ENCODE measurements at regions not wholly inside any gene's neighbourhood (a gene's known extent, or its start where the extent isn't known, plus 50 kb on each side); places are given as distances from the start of the nearest gene placed in this dataset.

DNA sequence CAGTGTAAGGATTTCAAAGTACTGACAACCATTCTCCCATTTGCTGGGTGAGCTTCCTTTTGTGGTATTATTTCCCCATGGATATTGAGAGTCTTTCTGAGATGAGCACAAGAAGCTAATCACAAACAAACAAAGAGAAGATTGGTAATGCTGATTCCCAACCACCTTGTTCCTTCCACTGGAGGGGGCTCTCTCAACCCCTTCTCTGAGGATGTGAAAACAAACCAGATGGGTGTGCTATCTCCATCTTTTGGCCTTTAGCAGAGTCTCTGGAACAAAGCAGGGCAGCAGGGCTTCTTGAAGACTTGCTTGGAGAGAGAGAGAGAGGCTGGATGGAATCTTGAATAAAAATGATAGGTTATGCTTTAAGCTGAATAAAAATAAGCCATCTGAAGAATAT, 576.7 kb upstream of the ZNF462 start:
- DNase-seq: peak; percentile 79

DNA sequence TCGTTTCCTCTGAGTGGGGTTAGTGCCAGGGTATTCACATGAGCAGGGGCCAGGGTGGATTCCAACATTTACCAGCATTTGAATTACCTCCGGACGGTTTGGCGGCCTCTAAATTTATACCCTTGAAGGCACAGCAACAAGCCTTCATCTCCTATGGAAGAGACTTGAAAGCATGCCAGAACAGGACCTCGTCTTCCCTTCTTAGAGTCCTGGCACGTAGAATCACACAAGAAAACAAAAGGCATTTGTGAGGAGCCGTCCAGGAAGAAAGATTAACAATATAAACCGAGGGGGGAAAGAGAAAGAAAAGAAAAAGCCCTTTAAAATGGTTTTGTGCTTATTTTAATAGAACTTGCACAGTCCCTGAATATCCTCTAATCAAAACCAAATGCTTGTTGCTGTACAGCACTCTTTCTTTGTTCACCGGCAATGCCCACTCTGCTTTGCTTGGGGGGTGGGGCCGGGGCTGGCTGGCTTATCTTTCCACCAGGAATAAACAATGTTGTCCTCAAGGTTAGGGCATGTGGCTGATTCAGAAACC, 575.8 kb upstream of the ZNF462 start:
- peak; percentile 33 for DNase-seq

DNA sequence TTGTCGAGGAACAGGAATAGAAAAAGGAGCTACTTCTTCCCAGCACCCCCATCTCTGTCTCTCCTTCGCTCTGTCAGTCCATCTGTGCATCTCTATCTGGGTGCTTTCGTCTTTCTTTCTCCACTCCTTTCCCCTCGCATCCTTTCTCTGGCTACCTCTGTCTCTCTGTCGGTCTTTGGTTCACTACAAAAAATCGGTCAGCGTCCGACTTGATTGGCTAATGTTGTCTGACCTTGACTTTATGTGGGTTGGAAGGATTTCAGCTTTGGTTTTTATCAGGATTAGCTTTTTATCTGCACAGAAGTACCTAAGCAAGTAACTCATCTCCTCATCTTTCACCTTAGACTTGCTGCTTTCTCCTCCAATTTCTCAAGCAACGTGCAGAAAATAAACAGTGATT, 575.2 kb upstream of the ZNF462 start:
- no peak for DNase-seq

DNA sequence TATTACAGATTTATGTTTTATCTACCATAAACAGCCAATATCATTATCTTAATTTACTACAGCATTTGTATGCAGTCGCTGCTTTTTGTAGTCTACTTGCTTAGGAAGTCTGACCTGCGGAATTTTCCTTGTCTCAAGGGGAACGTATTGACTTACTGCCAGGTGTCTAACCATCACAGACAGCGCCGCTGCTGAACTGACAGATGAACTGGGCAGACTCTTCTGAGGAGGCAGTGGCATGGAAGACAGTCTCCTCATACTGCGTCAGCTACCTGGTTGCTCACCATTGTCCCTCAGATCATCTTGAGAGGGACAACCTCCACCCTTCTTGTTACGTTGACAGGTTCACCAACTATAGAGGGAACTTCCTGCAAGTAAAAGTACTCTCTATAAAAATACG, 574.3 kb upstream of the ZNF462 start:
- DNase-seq: no peak

DNA sequence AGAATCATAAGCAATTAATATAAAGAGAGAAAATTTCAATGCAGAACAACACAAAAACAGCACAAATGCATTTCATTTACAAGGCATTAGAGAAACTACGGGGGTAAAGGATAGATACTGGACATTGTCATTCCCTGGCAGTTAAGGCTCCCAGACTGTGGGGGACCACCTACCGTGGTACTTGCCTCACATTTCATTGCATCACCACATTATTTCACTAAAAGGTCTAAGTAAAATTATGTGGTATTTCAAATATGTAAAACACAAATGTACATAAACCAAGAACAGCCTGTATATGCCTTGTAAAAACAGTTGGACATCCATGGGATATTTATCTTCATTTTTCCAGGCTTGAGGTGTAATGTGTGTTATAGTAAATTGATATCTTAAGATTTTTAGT, 571.2 kb upstream of the ZNF462 start:
- DNase-seq: no peak

DNA sequence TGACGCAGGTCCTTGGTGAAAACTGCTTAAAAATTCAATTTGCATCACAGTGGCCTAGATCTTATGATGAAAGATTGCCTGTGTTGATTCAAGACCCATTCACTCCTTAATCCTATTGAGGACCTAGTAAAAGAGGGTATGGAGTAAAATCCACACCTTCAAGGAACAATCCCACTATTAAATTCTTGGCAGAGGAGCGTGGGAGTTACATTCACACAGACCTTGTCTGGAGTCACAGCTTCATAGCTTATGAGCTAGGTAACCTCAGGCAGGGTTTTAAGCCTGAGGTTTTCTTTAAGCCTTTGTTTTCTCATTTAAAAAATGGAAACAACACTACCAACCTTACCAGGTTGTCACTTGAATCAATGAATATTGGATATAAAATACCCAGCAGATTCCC, 566.5 kb upstream of the ZNF462 start:
- DNase-seq: no peak

DNA sequence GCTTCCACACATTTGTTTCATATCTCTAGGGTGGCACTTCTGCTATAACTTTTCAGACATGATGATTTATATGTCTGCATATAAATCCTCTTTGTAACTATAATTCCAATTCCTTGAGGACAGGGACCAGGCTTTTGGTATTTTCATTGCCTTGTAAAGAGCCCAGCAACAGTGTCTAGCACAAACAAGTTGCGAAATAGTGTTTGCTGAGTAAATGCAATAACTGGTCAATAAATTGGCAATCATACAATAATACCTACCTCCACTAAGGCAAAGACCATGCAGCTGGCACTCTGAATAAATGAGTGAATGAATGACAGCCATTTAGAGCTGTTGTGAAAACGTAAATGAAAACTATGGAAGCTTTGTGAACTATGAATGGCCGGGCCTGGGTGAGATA, 564.0 kb upstream of the ZNF462 start:
- no peak for DNase-seq

DNA sequence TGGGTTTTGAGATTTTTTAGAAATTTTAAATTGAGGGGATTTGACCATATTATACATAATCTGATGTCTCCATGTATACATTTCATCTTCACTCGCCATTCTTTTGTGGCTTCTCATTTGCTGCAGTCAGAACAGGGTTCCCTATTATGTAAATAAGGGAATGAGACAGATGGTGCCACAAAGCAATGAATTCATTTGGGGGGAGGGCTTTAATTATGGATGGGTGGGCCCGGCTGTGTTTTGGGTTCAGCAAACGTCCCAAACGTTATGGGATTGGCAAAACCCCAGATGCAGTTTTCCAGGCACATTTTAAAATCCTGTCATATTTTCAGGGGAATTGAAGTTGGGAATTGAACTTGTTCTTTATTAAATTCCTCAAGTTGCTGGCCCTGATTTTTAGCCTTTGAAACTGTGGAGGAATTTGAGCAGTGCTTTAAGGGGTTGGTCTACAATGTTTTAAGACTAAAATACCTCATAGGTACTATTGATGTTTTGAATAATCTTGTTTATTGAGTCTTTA, 558.5 kb upstream of the ZNF462 start:
- peak; percentile 65 for DNase-seq

DNA sequence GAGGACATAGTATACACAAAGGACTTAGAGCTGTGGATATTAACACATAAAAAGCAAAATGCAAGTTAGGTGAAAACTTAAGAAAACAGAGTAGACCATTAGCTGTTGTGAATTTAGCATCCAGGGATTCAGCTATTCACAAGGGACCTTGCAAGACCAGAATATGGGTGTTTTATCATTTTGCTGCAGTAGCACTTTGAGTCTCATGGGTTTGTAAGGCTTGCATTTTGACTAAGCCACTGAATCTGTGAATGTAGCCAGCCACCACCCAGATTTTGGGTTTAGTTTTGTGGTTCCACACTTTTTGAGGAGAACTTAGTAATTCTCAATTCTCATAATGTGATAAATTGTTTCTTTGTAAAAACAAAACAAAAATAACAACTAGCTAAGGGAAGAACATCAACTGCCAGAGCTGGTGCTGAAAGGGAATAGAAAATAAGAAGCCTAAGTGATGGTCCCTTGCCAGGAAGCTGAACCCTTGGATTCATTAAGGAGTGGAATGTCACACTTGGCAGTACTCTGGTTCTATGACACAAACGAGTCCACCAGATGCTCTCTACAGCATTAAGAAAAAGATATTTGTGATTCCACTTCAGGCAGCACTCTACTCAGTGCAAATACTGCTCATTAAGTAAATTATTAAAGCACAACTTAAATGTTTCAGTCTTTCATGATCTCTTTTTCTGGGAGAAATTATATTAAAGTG, 557.4 kb upstream of the ZNF462 start:
- DNase-seq: no peak

DNA sequence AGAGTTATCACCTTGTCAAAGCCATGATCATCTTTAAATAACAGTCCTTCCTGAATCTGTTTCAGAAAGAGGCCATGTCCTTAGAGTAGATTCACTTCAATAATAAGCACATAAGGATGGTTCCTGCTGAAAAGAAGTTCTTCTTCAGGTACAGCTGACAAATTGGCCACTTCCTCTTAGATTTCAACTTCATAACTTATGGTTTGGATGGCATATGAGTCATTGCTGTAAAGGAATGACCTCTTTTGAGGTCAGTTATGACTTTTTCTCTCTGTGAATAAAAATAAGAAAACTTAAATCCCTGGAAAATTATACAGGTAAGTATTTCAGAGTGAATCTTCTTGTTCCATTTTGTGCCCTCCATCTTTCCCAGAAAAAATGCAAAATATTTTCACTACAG, 555.3 kb upstream of the ZNF462 start:
- no peak for DNase-seq

DNA sequence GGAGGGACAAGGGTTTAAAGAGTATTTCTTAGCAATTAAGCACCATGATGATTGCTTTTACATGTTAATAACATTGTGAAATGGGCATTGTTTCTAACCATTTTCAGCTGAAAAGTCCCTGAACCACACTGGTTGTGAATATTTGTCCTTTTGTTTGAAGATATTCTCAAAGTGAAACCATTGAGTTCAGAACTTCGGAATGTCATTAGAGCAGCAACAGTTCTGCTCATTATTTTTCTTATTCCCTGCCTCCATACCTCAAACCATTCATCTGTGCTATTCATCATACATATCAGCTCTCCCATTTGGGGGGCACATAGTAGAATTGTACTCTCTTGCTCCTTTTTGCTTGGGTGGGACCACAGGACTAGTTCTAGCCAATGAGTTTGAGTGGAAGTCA, 553.0 kb upstream of the ZNF462 start:
- DNase-seq: no peak

DNA sequence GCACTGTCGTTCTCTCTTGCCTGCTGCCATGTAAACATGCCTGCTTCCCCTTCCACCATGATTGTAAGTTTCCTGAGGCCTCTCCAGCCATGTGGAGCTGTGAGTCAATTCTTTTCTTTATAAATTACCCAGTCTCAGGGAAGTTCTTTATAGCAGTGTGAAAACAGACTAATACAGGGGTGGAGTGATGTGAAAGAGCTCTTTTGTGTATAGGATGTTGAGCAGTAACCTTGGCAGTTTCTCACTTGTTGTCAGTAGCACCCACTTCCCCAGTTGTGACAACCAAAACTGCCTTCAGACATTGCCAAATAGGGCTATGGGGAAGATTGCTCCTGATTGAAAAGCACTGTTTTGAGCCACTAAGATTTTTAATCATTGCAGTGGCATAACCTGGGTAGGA, 552.2 kb upstream of the ZNF462 start:
- DNase-seq: no peak

DNA sequence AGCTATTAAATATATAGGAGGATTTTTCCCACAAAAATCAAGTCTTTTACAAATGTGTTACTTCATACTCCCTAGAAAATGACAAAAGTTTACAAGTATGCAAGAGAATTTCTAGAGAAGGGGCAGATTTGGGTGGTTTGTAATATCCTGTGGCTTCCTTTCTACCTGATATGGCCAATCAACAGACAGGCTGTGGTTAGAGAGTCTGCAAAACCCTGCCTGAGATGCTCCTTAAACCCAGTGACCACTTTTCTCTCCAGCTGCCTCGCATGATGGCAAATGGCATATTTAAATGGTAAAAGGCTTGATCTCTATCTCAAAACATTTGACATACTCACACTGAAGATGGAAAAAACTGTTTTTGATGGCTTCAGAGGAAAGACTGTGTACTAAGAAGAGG, 550.1 kb upstream of the ZNF462 start:
- no peak for DNase-seq

DNA sequence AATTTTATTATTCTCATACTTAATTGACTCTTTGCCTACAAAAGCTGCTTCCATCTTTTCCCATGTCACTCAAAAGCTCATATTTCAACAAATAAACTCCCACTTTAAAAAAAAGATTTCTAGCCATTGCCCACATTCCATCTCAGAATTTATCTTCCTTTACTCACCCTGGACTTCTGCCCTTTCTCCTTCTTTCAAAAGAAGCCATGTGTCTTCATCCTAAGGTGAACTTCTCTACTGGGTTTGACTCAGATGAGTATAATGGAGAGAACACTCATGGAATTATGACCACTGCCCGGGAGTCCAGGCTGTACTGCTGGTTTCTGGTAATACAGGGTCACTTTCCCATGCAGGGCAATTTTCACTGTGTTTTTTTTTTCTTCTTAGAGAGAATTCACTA, 548.5 kb upstream of the ZNF462 start:
- DNase-seq: no peak

DNA sequence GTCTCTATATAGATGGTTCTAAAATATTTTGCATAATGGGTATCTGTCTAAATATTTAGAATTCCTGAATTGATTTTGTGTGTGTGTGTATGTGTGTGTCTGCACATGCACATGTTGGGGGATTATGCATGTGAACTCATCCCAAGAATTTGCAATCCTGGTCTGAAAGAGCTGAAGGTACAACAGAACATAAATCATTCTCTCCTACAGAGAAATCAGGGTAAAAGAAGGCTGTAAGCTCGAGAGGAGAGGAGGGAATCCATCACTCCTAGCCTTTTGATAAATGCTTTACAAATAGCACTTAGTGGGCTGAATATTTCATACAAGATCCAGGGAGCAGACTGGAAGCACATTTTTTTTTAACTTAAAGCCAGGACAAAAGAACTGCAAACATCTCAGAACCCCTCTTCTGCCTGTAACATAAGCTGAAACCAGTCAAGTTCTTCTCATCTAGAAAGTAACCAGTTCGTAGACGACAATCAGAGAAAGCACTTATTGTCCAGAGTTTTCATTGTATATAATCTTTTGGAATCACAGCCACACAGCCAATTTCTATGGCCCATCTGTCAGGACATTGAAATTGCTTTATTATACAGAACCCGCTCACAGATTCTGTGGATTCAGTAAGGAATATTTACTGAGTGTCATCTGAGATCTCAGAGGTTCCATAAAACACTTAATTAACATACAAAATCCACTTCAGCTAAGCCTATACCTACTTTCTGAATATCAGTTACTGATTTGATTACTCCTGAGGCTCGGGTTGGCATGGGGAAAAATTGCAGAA, 541.4 kb upstream of the ZNF462 start:
- peak; percentile 90 for DNase-seq

DNA sequence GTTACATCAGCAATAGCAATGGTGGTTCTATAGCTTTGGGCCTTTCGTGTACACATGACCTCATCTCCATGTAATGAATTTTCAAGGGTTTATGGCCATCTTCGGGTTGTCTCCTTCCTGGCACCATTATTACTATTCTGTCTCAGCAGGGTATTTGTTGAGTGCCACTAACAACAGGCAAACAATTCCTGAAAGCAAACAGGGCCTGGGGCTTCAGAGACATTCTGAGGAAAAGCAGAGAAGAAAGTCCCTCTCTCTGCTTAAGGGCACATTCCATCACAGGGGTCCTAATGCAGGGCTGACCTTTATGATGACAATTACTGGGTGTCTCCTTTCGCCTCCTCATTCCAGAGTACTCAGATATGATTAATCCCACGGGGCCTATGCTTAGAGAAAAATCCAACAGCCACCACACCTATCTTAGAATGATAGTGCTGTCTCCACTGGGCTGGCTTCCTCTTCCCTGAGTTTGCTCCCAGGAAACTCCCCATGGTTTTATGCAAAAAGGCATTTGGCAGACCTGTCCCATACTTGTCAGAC, 540.2 kb upstream of the ZNF462 start:
- DNase-seq: peak; percentile 70

DNA sequence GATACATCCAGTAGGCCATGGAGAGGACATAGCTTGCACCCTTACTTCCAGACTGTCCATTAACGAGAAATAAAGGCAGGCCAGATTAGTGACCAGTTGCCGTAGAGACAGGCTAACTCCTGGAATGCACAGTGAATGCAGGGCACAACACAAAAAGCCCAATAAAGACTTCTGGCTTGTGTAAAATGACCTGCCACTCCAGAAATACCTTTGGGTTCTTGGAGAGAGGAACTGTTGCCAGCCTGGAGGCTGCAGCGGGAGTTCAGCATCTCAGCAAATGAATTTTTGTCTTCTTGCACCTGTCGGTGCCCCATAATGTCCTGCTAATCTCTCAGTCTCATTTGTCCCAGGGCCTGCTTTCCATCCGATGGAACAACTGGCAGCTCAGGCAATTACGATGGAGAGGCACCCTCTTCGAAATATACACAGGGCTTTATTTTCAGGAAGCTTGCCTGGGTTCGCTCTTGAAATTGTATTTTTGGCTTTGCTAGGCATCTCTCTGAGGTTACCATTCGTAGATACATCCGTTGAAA, 538.8 kb upstream of the ZNF462 start:
- no peak for DNase-seq

DNA sequence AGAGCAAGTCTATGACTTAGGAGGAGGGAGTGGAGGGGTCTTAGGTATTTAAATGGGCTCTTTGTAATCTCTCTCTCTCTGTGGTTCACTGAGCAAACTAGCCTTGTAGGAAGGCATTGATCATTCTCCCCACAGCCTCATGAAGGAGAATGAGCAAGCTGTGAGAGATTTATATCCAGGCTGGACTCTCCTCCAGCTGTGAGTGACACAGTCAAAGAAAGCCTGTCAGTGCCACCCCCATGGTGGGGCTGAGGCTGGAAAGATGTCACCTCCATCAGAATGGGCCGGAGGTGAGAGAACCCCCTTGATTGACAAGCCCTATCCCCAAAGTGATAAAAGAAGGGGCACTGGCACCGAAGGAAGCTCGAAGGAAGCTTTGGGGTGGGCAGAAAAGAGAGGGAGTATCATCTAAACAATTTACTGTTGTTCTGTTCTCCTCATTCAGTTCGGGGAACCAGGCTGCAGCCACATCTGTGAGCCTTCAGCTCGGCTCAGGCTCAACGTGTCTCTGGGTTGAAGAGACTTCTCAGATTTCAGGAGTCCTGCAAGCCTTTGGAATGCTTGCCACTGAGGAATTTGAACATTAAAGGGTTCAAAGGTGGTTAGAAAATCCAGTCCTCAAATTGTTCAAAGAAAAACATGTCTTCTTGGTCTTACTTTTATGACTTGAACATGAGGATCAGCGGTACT, 538.2 kb upstream of the ZNF462 start:
- DNase-seq: no peak

DNA sequence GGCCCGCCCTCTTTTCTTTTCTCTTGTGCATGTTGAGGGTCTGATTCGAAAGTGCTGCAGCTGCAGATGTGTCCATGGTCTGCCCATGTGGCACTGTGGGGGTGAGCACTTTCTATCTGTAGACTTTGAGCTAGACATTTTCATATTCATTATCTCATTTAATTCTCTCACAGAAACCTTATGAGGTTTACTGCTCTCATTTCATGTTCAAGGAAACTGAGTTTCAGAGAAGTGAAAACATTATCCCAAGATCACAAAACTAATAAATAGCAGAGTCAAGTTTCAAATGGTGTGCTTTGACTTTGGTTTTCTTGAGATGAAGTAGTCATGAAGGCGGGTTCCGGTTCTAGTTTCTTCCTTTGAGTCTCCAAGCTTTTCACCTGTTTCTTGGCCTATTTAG, 536.5 kb upstream of the ZNF462 start:
- no peak for DNase-seq

DNA sequence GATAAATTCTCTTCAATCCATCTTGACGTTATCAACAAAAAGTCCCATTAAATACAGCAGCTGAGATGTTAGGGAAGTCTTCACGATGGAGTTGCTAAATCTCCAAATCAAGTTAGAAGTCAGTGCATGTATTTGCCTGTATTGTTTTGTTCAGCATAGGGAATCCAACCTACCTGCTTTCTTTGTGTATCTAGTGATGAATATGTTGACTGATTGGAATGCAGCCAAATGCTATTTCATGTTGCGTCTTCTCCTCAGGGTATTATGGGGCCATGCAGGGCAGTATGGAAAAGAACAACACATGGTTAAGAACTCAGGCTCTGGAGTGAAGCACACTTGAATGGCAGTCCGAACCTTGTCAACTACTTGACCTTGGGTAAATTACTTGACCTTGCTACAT, 529.5 kb upstream of the ZNF462 start:
- DNase-seq: peak; percentile 95

DNA sequence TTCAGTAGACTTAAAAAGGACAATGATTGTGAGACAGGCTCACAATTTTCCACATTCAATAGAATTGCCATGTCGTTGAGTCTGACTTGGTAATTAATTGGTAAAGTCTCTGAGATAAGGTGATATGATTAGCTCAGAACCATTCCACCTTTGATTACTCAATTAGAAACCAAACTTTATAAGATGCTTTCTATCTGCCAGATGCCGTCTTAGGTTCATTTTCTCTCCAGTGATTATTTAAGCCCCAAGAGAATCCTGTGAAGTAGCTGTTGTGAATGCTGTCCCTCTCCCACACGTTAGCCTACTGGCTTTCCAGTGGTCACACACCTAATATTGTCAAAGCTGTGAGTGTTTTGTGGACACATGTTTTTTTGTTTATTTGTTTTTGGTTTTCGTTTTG, 528.9 kb upstream of the ZNF462 start:
- DNase-seq: peak; percentile 28

DNA sequence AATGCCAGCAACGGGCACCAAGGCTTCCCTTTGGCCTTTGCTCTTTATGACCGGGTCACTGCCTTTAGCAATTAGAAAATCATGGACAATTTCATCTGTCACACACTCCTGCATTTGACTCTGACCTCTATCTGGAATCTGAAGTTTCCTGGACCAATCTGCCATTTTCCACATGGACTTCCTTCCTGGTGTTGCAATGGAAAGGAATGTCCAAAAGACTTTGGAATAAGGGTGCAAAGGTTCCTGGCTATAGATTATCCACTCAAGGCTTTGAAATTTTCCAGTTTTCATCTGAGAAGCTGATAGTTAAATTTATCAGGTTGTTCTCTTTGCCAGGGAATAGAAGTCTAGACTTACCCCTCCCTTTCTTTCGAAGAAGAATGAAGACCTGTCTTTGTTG, 523.1 kb upstream of the ZNF462 start:
- DNase-seq: no peak

DNA sequence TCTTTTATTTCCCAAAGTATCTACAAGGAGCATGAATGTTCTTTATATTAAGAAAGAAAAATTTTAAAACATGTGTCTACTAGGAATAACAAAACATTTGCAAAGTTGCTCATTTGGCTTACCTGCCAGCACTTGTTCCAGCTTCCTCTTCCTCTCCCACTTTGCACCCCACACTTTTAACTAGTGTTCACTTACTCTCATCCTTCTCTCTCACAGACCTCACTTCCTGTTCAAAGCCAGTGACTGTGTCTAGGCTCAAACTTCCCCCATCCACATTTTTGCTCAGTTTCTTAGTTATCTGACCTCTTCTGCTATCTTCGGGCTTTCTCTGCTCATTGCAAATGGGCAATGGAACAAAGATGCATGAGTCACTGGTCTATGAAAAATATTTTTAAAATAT, 512.2 kb upstream of the ZNF462 start:
- DNase-seq: no peak
